Panc1 (cell line): ENCODE measurements at regions not wholly inside any gene's neighbourhood (a gene's known extent, or its start where the extent isn't known, plus 50 kb on each side); places are given as distances from the start of the nearest gene placed in this dataset.

ENCODE experiments used
- ATAC-seq: fragments of 200-7000 bp; cut with Tn5 transposase; 2 replicates; pipeline ENCODE4 v1.9.1; 2020; ENCODE audit warnings: mild to moderate bottlenecking, moderate library complexity
- BruUV-seq: library from RNA; stranded (reverse); fragments of 400-500 nt; replicated peaks from 2 replicates; lab custom pipeline; 2021; lab: Mats Ljungman, UMichigan
- CTCF ChIA-PET: fragments of 300-600 bp; sonication (Branson Sonifier 250); formaldehyde crosslinking; loops from one replicate; lab custom pipeline; 2022; ENCODE audit warnings: antibody characterized with exemption; lab: Charles Lee
- POLR2A ChIA-PET: fragments of 300-600 bp; sonication (Branson Sonifier 250); formaldehyde crosslinking; loops from one replicate; lab custom pipeline; 2022; ENCODE audit warnings: antibody characterized with exemption; lab: Charles Lee
- DNase-seq: peaks from one replicate; pipeline ENCODE4 v3.0.0-alpha.2; 2010; ENCODE audit warnings: low read depth, low spot score
- H3K27ac ChIP-seq: 2 replicates; pipeline ENCODE4 v1.5.1; 2011; ENCODE audit warnings: mild to moderate bottlenecking, low read length, inconsistent platforms
- H3K27me3 ChIP-seq: fragments of 200-500 bp; sonication (Bioruptor generic); 2 replicates; pipeline ENCODE4 v1.6.0; 2014; ENCODE audit warnings: low read length, inconsistent platforms; ENCODE audit not compliant: control insufficient read depth, insufficient read depth
- H3K36me3 ChIP-seq: fragments of 200-500 bp; sonication (Bioruptor generic); 2 replicates; pipeline ENCODE4 v1.5.1; 2014; ENCODE audit warnings: inconsistent platforms, mild to moderate bottlenecking, low read length, moderate library complexity; ENCODE audit not compliant: control insufficient read depth, insufficient read depth
- H3K4me1 ChIP-seq: 2 replicates; pipeline ENCODE4 v1.5.1; 2011; ENCODE audit warnings: inconsistent platforms, mild to moderate bottlenecking, low read length, moderate library complexity; ENCODE audit not compliant: control insufficient read depth, insufficient read depth
- H3K4me3 ChIP-seq, 2 experiments: 2 replicates each; pipeline ENCODE4 v1.5.1; 2011 to 2012; ENCODE audit warnings: low read depth in 2 of 2, low read length in 2 of 2, mild to moderate bottlenecking in 2 of 2, inconsistent platforms in 1 of 2, moderate library complexity in 1 of 2
- H3K9me3 ChIP-seq: fragments of 200-500 bp; sonication (Bioruptor generic); 2 replicates; pipeline ENCODE4 v1.5.1; 2014; ENCODE audit warnings: low read depth, mild to moderate bottlenecking, inconsistent platforms, low read length, moderate library complexity; ENCODE audit not compliant: control insufficient read depth, insufficient read depth
- POLR2AphosphoS5 ChIP-seq: IDR thresholded peaks from 2 replicates; pipeline ENCODE4 v1.6.1; 2012; ENCODE audit warnings: mild to moderate bottlenecking, low read depth, low read length, moderate library complexity
- SIN3A ChIP-seq: IDR thresholded peaks from 2 replicates; pipeline ENCODE4 v1.6.1; 2012; ENCODE audit warnings: low read depth, mild to moderate bottlenecking, low read length, moderate library complexity, borderline replicate concordance; ENCODE audit not compliant: insufficient read depth
- TCF7L2 ChIP-seq: IDR thresholded peaks from 2 replicates; pipeline ENCODE4 v1.6.1; 2011; ENCODE audit warnings: mild to moderate bottlenecking, low read depth, low read length, inconsistent platforms
- in situ Hi-C: cut with HindIII; loops from 2 replicates; pipeline ENCODE4 v1.10.0; 2016; ENCODE audit warnings: low sequenced_read_pairs, low pct_unique_long_range_greater_than_20kb
- intact Hi-C: fragments of 100-400 bp; cut with micrococcal nuclease; formaldehyde crosslinking; loops from one replicate; pipeline ENCODE4 v1.10.0; 2022; ENCODE audit not compliant: unreplicated experiment
- TF ChIP-seq, protein P1 (sequence below), 2 experiments: IDR thresholded peaks; 2 replicates each; pipeline ENCODE4 v1.6.1; 2011 to 2012; ENCODE audit warnings: low read depth in 2 of 2, control low read depth in 1 of 2, low read length in 1 of 2, mild to moderate bottlenecking in 1 of 2, moderate library complexity in 1 of 2; ENCODE audit not compliant: insufficient read depth in 1 of 2
- TF ChIP-seq, protein P2 (sequence below): fragments of 450-650 bp; IDR thresholded peaks from 2 replicates; pipeline ENCODE4 v1.5.1; 2017; ENCODE audit warnings: mild to moderate bottlenecking

DNA sequence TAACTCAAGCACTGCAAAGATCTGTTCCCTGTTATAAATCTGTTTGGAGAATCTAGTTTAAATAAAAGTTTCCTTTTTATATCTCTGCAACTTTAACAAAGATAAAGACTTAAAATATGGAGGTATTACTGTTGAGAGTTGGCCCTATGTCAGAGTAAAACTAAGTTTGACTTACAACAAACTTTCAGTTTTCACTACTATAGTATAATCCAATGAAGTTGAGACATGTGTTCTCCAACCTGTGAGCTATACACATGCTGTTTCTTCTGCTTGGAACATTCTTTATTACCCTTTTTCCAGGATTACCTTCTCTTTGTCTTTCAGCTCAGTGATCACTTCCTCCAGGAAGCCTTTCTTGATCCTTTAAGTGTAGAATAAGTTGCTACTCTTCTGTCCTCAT, 1109.3 kb downstream of the MAT2B start:
- no peaks in the 10 kb centered on the region for H3K9me3 ChIP-seq
- ATAC-seq: no peak
- no peak overlapping the region for H3K27ac ChIP-seq
- no peaks in the 10 kb centered on the region for H3K4me1 ChIP-seq
- POLR2A ChIA-PET: no interaction called here
- no peak for TF ChIP-seq TCF7L2
- H3K36me3 ChIP-seq: no peaks in the 10 kb centered on the region
- H3K27me3 ChIP-seq: no peaks in the 10 kb centered on the region
- BruUV-seq: no TSS peak
- H3K4me3 ChIP-seq: no peak overlapping the region
- no peak for DNase-seq
- intact Hi-C loops (no loop called here), in situ Hi-C loops (no loop called here)
- CTCF ChIA-PET: no interaction called here

DNA sequence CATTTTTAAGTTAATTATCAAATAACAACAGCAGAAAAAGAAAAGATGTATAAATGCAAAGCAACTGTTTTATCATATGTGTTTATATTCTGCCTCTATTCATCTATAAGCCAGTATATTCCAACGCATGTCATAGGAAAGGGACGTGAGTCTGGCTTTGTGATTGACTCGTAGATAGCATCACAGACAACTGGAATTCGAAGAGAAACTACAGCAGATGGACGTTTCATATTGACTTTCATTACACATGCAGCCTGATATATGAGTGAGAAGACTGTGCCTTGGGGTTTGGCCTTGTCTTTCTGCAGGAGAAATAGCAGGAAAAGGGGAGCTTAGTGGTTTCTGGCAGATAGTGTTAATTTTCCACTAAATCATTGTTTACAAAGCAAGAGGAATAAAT, 1111.9 kb downstream of the MAT2B start:
- ChIA-PET POLR2A (no interaction called here), CTCF (no interaction called here)
- H3K4me3 ChIP-seq: no peak overlapping the region
- no peak for ATAC-seq
- H3K27ac ChIP-seq: no peak overlapping the region
- no TSS peak for BruUV-seq
- H3K27me3 ChIP-seq: no peaks in the 10 kb centered on the region
- intact Hi-C loops: no loop called here
- TF ChIP-seq POLR2AphosphoS5: no peak
- TF ChIP-seq, protein P1, sequence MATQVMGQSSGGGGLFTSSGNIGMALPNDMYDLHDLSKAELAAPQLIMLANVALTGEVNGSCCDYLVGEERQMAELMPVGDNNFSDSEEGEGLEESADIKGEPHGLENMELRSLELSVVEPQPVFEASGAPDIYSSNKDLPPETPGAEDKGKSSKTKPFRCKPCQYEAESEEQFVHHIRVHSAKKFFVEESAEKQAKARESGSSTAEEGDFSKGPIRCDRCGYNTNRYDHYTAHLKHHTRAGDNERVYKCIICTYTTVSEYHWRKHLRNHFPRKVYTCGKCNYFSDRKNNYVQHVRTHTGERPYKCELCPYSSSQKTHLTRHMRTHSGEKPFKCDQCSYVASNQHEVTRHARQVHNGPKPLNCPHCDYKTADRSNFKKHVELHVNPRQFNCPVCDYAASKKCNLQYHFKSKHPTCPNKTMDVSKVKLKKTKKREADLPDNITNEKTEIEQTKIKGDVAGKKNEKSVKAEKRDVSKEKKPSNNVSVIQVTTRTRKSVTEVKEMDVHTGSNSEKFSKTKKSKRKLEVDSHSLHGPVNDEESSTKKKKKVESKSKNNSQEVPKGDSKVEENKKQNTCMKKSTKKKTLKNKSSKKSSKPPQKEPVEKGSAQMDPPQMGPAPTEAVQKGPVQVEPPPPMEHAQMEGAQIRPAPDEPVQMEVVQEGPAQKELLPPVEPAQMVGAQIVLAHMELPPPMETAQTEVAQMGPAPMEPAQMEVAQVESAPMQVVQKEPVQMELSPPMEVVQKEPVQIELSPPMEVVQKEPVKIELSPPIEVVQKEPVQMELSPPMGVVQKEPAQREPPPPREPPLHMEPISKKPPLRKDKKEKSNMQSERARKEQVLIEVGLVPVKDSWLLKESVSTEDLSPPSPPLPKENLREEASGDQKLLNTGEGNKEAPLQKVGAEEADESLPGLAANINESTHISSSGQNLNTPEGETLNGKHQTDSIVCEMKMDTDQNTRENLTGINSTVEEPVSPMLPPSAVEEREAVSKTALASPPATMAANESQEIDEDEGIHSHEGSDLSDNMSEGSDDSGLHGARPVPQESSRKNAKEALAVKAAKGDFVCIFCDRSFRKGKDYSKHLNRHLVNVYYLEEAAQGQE (IDR thresholded peaks at IDR 0.05; ENCODE audit: insufficient read depth in 1 of 2, low read depth in 2 of 2, low read length in 1 of 2): no peak
- TF ChIP-seq, protein P2, sequence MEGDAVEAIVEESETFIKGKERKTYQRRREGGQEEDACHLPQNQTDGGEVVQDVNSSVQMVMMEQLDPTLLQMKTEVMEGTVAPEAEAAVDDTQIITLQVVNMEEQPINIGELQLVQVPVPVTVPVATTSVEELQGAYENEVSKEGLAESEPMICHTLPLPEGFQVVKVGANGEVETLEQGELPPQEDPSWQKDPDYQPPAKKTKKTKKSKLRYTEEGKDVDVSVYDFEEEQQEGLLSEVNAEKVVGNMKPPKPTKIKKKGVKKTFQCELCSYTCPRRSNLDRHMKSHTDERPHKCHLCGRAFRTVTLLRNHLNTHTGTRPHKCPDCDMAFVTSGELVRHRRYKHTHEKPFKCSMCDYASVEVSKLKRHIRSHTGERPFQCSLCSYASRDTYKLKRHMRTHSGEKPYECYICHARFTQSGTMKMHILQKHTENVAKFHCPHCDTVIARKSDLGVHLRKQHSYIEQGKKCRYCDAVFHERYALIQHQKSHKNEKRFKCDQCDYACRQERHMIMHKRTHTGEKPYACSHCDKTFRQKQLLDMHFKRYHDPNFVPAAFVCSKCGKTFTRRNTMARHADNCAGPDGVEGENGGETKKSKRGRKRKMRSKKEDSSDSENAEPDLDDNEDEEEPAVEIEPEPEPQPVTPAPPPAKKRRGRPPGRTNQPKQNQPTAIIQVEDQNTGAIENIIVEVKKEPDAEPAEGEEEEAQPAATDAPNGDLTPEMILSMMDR: no peak
- TF ChIP-seq SIN3A: no peak
- H3K9me3 ChIP-seq: no peaks in the 10 kb centered on the region
- H3K4me1 ChIP-seq: no peaks in the 10 kb centered on the region
- no peaks in the 10 kb centered on the region for H3K36me3 ChIP-seq
- no peak for DNase-seq
- in situ Hi-C loops: no loop called here

DNA sequence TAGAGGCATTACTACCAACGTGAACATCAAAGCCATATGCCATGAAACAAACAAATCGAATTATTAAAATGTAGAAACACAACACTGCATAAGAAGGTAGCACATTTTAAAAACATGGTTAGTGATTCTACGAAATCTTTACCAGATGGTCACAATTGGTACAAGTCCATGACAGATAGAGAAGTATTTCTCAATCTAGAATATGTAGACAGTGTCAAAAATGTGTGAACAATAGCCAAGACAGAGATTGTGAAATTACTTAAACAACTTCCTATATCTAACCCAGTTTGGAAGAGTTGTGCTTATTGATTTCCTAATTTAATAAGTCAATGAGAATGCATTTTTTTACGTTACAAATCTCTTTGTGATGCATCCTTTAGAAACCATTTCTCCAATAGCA, 1121.6 kb downstream of the MAT2B start:
- no peak overlapping the region for H3K27ac ChIP-seq
- intact Hi-C loops: no loop called here
- in situ Hi-C loops: no loop called here
- ChIA-PET POLR2A (no interaction called here), CTCF (no interaction called here)
- no peaks in the 10 kb centered on the region for H3K9me3 ChIP-seq
- H3K4me3 ChIP-seq: no peak overlapping the region
- no peak for ATAC-seq
- no peaks in the 10 kb centered on the region for H3K4me1 ChIP-seq
- DNase-seq: no peak
- H3K27me3 ChIP-seq: no peaks in the 10 kb centered on the region
- no peaks in the 10 kb centered on the region for H3K36me3 ChIP-seq
- no TSS peak for BruUV-seq
- no peak for TF ChIP-seq SIN3A
- TF ChIP-seq TCF7L2: no peak
- TF ChIP-seq, protein P2: no peak
- TF ChIP-seq, protein P1 (IDR thresholded peaks at IDR 0.05; ENCODE audit: insufficient read depth in 1 of 2, low read depth in 2 of 2, low read length in 1 of 2): no peak
- no peak for TF ChIP-seq POLR2AphosphoS5
